SH-SY5Y (cell line): ENCODE measurements at regions not wholly inside any gene's neighbourhood (a gene's known extent, or its start where the extent isn't known, plus 50 kb on each side); places are given as distances from the start of the nearest gene placed in this dataset.

Source experiments
- GATA2 ChIP-seq: IDR thresholded peaks from 2 replicates; pipeline ENCODE4 v1.6.1; 2011; ENCODE audit warnings: mild to moderate bottlenecking, low read depth, low read length
- GATA3 ChIP-seq: IDR thresholded peaks from 2 replicates; pipeline ENCODE4 v1.6.1; 2011; ENCODE audit warnings: low read depth, mild to moderate bottlenecking, low read length, moderate library complexity

GRCh38 chr4:96037705-96038104 lies 197.8 kb downstream of the PDHA2 start:
- TF ChIP-seq GATA3 (no peak), GATA2 (no peak)

DNA sequence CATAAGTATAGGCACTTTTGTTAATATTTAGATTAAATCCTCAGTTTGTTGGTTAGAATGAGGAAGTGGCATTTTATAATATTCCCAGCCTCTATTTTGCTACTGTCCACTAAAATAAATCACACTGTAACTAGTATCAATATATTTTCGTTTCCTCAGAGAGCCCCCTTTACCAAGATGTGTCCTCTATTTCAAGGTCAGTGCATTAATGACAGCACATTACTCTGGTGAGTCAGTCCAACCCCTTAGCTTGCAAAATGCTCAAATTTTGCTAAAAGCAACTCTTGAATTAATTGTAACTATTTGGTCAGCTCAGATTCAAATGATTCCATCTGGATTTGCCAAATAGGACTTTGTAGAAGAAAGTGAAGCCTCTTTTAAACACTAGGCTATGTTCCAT lies 199.3 kb downstream of the PDHA2 start:
- TF ChIP-seq GATA2 (no peak), GATA3 (no peak)

GRCh38 chr4:96039803-96040436 lies 200.0 kb downstream of the PDHA2 start:
- TF ChIP-seq GATA3 (no peak), GATA2 (no peak)

DNA sequence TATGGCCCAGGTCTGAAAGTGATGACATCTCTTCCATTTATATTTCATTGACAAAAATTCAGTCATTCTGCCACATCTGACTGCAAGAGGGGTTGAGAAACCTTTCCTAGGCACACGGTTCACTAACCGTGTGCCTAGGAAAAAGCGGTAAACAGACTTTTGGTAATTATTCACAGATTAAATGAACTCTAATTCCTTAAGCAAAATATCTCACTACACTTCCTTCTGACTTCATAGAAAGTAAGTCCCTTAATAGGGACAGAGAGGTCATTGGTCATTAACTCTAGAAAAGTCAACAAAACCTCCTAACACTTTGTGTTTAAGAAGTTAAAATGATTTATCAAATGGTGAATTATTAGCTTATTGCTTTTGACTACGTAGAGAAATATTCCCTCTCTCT lies 205.1 kb downstream of the PDHA2 start:
- TF ChIP-seq GATA3 (no peak), GATA2 (no peak)

DNA sequence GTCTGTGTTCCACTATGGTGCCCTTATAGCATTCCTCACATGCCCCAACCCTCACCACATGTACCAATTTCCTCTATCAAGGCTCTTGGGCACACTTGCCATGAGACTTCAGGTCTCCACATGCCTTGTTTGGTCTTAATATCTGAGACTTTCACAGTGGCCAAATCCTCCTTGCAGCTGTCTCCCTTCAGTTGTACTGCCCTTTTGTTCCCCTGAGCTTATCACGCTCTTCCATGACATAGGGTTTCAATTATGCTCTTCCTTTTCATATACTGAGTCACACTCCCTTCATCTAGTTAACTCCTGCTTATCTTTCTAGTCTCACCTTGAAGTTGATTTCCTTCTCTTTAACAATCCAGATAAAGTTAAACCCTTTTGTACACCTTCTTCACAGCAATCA lies 212.9 kb downstream of the PDHA2 start:
- TF ChIP-seq GATA2 (no peak), GATA3 (no peak)

DNA sequence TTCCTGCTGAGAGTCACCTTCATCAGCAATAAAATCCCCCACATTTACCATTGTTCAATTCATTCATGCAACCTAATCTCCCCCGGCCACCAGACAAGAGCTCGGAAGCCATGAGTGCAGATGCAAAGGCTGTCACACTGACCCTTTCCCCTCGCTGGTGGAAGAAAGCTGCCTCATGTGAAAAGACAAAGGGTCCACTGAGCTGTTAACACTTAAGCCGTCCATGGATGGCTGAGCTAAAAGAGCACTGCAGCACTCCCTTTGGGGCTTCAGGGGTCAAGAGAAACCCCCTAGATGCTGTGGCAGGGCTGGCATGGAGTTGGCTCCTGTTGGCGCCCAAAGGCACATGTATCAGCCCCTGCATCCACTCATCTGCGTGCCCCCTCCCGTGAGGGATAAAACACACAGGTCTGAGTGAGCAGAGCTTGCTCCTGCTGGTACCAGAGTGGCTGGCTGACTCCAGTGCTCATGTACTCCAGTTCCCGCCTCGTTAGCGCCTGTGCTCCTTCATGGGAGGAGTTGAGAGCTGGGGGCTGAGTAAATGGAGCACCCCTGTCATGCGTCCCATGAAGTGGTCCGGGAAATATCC lies 216.5 kb downstream of the PDHA2 start:
- TF ChIP-seq GATA3 (no peak), GATA2 (no peak)

DNA sequence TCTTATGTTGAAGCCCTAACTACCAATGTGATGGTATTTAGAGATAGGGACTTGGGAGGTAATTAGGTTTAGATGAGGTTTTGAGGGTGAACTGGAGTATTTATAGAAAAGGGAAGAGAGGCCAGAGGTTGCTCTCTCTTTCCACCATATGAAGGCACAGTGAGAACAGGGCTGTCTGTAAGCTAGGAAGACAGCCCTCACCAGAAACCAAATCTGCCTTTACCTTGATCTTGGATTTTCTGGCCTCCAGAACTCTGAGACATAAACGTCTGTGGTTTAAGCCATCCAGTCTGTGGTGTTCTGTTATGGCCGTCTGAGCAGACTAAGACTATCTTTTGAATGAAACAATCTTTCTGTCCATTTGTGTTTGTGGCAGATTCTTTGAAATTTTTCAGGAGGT lies 223.7 kb downstream of the PDHA2 start:
- TF ChIP-seq GATA2 (no peak), GATA3 (no peak)

DNA sequence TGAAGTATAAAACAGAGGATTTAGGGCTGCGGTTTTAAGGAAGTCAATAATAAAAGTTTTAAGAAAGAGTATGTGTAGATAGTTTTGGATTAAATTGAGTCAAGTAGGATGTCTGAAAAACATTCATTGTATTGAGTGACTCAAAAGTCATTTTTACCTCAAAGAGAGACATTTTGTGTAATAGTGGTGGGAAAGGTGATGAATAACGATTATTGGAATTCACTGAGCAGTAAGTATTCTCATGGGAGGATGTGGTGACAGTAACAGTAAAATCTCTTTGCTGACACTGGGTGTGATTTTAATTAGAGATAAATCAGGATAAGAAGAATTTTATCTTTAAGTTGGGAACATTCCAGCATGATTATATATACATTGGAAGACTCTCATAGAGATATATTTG lies 233.6 kb downstream of the PDHA2 start:
- no peak for TF ChIP-seq GATA2
- TF ChIP-seq GATA3 = no peak

DNA sequence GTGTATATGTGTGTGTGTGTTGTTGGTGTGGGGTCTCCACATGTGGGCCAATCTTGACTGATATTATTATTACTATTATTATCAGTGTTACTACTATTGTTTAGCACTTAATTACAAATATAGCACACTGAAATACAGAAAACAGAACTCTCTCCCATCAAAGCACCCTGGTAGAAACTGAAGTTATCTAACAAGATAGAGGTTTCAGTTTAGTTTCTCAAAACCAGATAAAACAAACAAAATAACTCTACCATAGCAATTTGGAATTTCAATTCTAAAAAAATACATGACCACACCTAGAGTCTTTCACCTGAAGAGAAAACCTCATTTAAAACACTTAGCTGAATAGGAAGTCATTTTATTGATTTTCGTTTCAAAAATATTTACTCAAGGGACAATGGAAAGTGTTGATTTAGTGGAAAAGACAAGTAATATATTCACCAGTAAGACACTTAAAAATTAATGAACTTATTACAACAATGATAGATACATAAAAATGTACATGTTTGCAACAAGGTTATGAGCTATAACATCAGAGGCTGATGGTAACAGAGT lies 252.3 kb downstream of the PDHA2 start:
- no peak for TF ChIP-seq GATA3

GRCh38 chr4:96093057-96093456 lies 253.2 kb downstream of the PDHA2 start:
- TF ChIP-seq GATA3 = no peak
- no peak for TF ChIP-seq GATA2

DNA sequence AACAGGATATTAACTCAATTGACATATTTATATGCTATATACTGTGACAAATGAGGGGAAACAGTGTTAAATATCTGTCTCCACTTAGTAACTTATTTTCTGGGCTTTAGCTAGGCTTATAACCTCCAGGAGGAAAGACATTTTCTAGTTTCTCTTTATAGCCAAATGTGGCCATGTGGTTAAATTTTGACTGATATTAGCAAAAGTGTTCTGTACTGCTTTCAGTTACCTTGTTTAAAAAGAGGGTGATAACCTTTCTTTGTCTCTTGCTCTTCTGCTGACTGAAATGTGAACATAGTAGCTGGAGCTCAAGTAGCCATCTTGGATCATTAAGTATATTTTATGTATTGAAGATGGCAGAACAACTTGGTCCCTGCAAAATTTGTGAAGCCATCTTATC lies 253.7 kb downstream of the PDHA2 start:
- TF ChIP-seq GATA3 = no peak
- no peak for TF ChIP-seq GATA2

GRCh38 chr4:96094183-96094582 lies 254.3 kb downstream of the PDHA2 start:
- TF ChIP-seq GATA3 = no peak
- TF ChIP-seq GATA2 = no peak

- TF ChIP-seq GATA3 (no peak), GATA2 (no peak)
Measured at GRCh38 chr4:96097040-96097607, 257.2 kb downstream of the PDHA2 start.

- no peak for TF ChIP-seq GATA2
- no peak for TF ChIP-seq GATA3
Measured at GRCh38 chr4:96097693-96098092, 257.8 kb downstream of the PDHA2 start.

DNA sequence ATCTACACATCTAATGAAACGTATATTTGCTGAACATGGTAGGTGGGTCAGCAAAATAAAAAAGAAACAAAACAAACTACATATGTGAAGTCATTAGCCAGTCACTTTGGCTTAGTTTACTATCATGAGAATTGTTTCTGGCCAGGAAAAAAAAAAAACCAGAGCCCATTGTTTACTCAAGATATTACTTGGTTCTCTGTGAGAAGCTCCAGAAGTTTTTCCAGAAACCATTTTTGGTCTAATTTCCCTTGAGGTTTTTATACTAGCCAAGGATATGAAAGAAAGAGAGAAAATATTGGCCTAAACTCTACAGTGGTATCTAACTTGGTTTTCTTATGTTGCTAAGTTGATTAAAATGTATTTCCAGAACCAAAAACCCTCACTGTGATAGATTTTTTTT lies 259.1 kb downstream of the PDHA2 start:
- TF ChIP-seq GATA3 (no peak), GATA2 (no peak)
